Nephron (organoid): ENCODE measurements at regions not wholly inside any gene's neighbourhood (a gene's known extent, or its start where the extent isn't known, plus 50 kb on each side); places are given as distances from the start of the nearest gene placed in this dataset.
A peak's percentile ranks its signal among the peaks of the same experiment; 100 is the strongest.

Source experiments
- H3K27ac Mint-ChIP-seq, 3 experiments: 2 replicates each; pipeline ENCODE4 v1.8.0; 2020; ENCODE audit warnings: mixed read lengths in 3 of 3, mild to moderate bottlenecking in 2 of 3, moderate library complexity in 1 of 3
- H3K27me3 Mint-ChIP-seq: 2 replicates; pipeline ENCODE4 v1.8.0; 2021; ENCODE audit warnings: low read depth, mild to moderate bottlenecking, moderate library complexity, mixed read lengths
- H3K36me3 Mint-ChIP-seq: 2 replicates; pipeline ENCODE4 v1.8.0; 2020; ENCODE audit warnings: low read depth, mixed read lengths
- H3K4me1 Mint-ChIP-seq: 2 replicates; pipeline ENCODE4 v1.8.0; 2020; ENCODE audit warnings: mixed read lengths
- H3K4me3 Mint-ChIP-seq, 3 experiments: 2 replicates each; pipeline ENCODE4 v1.8.0; 2020; ENCODE audit warnings: mild to moderate bottlenecking in 3 of 3, mixed read lengths in 3 of 3, moderate library complexity in 2 of 3
- H3K9me3 Mint-ChIP-seq: 2 replicates; pipeline ENCODE4 v1.8.0; 2020; ENCODE audit warnings: mixed read lengths
- TF ChIP-seq, protein P1 (sequence below), 3 experiments: fragments of 200-600 bp; sonication (generic); IDR thresholded peaks; one replicate each; pipeline ENCODE4 v1.5.0; 2021; ENCODE audit warnings: antibody characterized with exemption in 3 of 3; ENCODE audit not compliant: unreplicated experiment in 3 of 3

DNA sequence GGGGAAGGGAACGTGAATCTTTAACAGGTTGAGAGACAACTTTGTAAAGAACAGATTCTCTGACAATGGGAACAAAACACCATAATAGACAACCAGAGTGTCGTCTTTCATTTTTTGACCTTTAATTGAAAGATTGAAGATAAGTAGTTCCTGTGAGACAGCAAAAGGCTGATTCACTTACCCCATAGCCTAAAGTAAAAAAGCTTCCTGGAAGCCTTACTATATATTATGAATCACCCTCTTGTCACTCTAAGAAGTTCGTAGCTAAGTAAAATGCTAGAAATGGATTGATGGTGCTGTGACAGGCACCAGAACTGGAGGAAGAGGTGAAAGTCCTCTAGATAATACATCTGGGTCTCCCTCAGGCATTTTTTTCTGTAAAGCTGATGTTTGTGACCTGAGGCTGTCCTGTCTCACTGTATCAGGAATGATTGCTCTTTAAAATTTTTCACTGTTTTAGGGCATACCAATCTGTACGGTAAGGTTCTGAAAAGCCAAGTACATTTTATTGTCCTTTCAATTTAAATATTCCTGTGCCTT lies 824.6 kb upstream of the SEMA6D start:
- no peak overlapping the region for H3K4me3 Mint-ChIP-seq

DNA sequence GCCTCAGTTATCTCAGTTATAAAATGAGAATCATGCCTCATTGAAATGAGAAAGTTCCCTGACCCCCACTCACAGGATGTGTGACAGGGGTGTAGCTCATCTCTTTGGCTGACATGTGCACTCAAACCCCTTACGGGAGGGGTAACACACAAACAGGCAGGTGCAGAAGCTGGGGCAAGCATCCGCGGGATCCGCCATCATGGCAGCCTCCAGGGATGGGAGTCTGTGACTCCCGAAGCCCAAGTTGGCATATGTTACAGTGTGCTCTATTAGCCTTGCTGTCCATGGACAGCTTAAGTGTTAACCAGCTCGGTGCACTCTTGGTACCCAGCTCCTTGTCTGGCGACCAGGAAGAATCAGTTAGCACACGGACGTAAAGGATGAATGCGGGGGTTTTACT lies 822.7 kb upstream of the SEMA6D start:
- H3K36me3 Mint-ChIP-seq, result no peaks in the 10 kb centered on the region
- no peaks in the 10 kb centered on the region for H3K27me3 Mint-ChIP-seq
- TF ChIP-seq, protein P1, sequence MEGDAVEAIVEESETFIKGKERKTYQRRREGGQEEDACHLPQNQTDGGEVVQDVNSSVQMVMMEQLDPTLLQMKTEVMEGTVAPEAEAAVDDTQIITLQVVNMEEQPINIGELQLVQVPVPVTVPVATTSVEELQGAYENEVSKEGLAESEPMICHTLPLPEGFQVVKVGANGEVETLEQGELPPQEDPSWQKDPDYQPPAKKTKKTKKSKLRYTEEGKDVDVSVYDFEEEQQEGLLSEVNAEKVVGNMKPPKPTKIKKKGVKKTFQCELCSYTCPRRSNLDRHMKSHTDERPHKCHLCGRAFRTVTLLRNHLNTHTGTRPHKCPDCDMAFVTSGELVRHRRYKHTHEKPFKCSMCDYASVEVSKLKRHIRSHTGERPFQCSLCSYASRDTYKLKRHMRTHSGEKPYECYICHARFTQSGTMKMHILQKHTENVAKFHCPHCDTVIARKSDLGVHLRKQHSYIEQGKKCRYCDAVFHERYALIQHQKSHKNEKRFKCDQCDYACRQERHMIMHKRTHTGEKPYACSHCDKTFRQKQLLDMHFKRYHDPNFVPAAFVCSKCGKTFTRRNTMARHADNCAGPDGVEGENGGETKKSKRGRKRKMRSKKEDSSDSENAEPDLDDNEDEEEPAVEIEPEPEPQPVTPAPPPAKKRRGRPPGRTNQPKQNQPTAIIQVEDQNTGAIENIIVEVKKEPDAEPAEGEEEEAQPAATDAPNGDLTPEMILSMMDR (IDR thresholded peaks at IDR 0.05; ENCODE audit: unreplicated experiment in 3 of 3), result no peak
- no peak overlapping the region for H3K4me3 Mint-ChIP-seq
- no peaks in the 10 kb centered on the region for H3K4me1 Mint-ChIP-seq
- no peaks in the 10 kb centered on the region for H3K9me3 Mint-ChIP-seq
- no peak overlapping the region for H3K27ac Mint-ChIP-seq

More for the DNA sequence above, 824.6 kb upstream of the SEMA6D start:
- no peak overlapping the region for H3K27ac Mint-ChIP-seq
- no peaks in the 10 kb centered on the region for H3K4me1 Mint-ChIP-seq
- TF ChIP-seq, protein P1 (IDR thresholded peaks at IDR 0.05; ENCODE audit: unreplicated experiment in 3 of 3), result no peak
- H3K9me3 Mint-ChIP-seq, result no peaks in the 10 kb centered on the region
- H3K27me3 Mint-ChIP-seq, result no peaks in the 10 kb centered on the region
- no peaks in the 10 kb centered on the region for H3K36me3 Mint-ChIP-seq

DNA sequence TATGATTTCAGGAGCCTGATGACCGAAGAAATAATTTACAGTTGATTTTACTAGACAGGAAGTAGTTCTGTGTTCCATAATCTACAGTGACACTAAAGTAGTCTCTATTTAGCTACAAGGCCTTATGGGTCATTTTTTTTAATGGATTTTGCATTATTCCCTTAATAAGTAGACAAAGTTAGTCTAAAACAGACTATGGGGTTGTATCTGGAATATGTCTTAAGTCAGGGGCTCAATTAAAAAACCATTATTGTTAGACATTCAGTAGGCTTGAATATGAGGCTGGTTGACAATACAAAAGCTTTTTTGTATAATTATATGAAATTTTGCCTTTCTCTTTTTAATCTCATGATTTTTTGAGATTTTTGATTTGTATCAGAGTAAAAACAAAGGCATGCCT lies 820.0 kb upstream of the SEMA6D start:
- H3K4me3 Mint-ChIP-seq, result no peak overlapping the region
- TF ChIP-seq, protein P1 (IDR thresholded peaks at IDR 0.05; ENCODE audit: unreplicated experiment in 3 of 3), result no peak
- H3K36me3 Mint-ChIP-seq, result no peaks in the 10 kb centered on the region
- no peaks in the 10 kb centered on the region for H3K9me3 Mint-ChIP-seq
- no peaks in the 10 kb centered on the region for H3K4me1 Mint-ChIP-seq
- H3K27ac Mint-ChIP-seq, result no peak overlapping the region
- no peaks in the 10 kb centered on the region for H3K27me3 Mint-ChIP-seq

DNA sequence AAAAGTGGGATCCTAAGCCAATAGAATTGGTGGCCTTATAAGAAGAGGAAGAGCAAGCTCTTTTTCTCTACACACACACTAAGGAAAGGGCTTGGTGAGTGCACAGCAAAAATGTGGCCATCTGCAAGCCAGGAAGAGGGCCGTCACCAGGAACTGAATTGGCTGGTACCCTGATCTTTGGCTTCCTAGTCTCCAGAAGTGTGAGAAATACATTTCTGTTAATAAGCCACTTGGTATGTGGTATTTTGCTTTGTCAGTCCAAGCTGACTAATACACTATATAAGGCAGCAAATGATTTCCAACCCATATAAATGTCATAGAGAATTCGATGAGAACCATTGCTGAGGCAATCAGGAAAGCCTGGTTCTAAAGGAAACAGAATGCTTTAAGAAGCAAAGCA lies 816.3 kb upstream of the SEMA6D start:
- H3K4me3 Mint-ChIP-seq, result no peak overlapping the region
- H3K27me3 Mint-ChIP-seq, result no peaks in the 10 kb centered on the region
- no peaks in the 10 kb centered on the region for H3K36me3 Mint-ChIP-seq
- TF ChIP-seq, protein P1 (IDR thresholded peaks at IDR 0.05; ENCODE audit: unreplicated experiment in 3 of 3), result no peak
- no peaks in the 10 kb centered on the region for H3K4me1 Mint-ChIP-seq
- no peak overlapping the region for H3K27ac Mint-ChIP-seq
- H3K9me3 Mint-ChIP-seq, result peaks cover 2% of the 10 kb centered on the region

DNA sequence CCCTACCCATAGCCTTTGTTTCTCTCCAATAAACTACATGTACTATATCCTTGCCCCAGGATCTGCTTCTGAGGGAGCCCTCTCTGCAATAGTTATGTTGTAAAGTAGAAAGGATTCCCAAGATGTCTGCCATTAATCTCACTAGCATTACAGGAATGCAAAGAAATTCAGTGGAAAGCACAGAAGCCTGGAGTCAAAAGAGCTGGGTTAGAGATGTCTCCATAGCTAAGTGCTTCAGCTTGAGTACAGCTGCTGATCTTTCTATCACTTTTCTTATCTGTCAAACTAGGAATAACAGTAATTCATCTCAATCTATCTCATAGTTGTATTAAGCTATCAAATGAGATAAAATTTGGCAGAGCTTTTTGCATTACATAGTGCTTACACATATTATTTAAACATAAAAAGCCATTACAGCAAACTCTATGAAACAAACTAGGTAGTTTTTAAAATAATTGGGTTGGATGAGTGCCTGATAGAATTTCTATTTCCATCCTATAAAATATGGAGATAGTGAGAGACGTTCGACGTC lies 799.5 kb upstream of the SEMA6D start:
- TF ChIP-seq, protein P1 (IDR thresholded peaks at IDR 0.05; ENCODE audit: unreplicated experiment in 3 of 3), result no peak
- Mint-ChIP-seq H3K27me3 (no peaks in the 10 kb centered on the region), H3K9me3 (peaks cover under 1% of the 10 kb centered on the region), H3K4me3 (no peak overlapping the region), H3K36me3 (no peaks in the 10 kb centered on the region), H3K27ac (peak overlapping the region in 2 of 3 experiments; percentile 40 to 53), H3K4me1 (peaks cover 17% of the 10 kb centered on the region)

DNA sequence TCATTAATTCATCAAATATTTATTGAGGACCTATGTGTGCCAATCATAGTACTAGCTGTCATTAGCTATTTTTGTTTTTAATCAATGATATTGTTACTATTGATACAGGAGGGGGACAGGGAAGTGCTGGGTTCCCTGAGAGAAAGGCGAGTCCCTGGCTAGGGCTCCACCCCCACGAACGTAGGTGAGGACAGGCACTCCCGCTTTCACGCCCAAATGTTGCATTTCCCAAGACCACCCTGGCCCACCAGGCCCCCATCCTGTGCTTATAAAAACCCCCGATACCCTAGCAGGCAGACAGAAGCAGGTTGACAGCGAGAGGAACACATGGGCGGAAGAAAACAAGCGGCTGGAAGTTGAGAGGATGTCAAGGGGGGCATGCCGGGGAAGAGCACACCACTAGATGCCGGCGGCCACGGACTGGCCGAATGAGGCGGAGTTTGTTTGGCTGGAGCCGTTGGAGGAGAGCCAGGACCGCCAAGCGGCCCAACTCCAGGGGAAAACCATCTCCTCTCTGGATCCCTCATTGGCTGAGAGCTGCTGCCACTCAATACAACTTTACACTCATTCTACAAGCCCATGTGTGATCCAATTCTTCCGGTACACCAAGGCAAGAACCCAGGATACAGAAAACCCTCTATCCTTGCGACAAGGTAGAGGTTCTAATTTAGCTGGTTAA lies 798.7 kb upstream of the SEMA6D start:
- Mint-ChIP-seq H3K9me3 (no peaks in the 10 kb centered on the region), H3K27me3 (no peaks in the 10 kb centered on the region), H3K27ac (no peak overlapping the region), H3K36me3 (no peaks in the 10 kb centered on the region), H3K4me1 (peaks cover 17% of the 10 kb centered on the region), H3K4me3 (no peak overlapping the region)
- TF ChIP-seq, protein P1 (IDR thresholded peaks at IDR 0.05; ENCODE audit: unreplicated experiment in 3 of 3), result no peak
